Left lung (tissue), 4 donors: ENCODE measurements at regions not wholly inside any gene's neighbourhood (a gene's known extent, or its start where the extent isn't known, plus 50 kb on each side); places are given as distances from the start of the nearest gene placed in this dataset.

Experiments
- ATAC-seq: fragments of 200-7000 bp; cut with Tn5 transposase; one replicate; pipeline ENCODE4 v1.9.1; 2020; ENCODE audit warnings: moderate library complexity
- DNase-seq, 4 donors: peaks; one replicate each; pipeline ENCODE4 v3.0.0-alpha.2; 2013 to 2020
- H3K27ac ChIP-seq, 2 donors: fragments of 200-600 bp; sonication (generic) in 1 of 2; one replicate each; pipeline versions ENCODE4 v1.5.0 to v1.8.0; 2020 to 2021
- H3K27me3 ChIP-seq, 2 donors: fragments of 200-600 bp; sonication (generic) in 1 of 2; one replicate each; pipeline versions ENCODE4 v1.5.0 to v1.8.0; 2020 to 2021
- H3K36me3 ChIP-seq, 2 donors: fragments of 200-600 bp; sonication (generic) in 1 of 2; one replicate each; pipeline versions ENCODE4 v1.5.0 to v1.8.0; 2020 to 2021
- H3K4me1 ChIP-seq, 2 donors: fragments of 200-600 bp; one replicate each; pipeline ENCODE4 v1.8.0; 2021
- H3K4me3 ChIP-seq, 2 donors: fragments of 200-600 bp; sonication (generic) in 1 of 2; one replicate each; pipeline versions ENCODE4 v1.5.0 to v1.8.0; 2020 to 2021; ENCODE audit warnings: mild to moderate bottlenecking in 1 of 2
- H3K9me3 ChIP-seq, 2 donors: fragments of 200-600 bp; sonication (generic) in 1 of 2; one replicate each; pipeline versions ENCODE4 v1.5.0 to v1.8.0; 2020 to 2021
- CTCF ChIP-seq, 2 donors: fragments of 200-600 bp; sonication (generic) in 1 of 2; IDR thresholded peaks; one replicate each; pipeline versions ENCODE4 v1.5.0 to v1.8.0; 2021; ENCODE audit warnings: antibody characterized with exemption in 2 of 2
- intact Hi-C, 2 donors: fragments of 100-400 bp; cut with DNase I; formaldehyde crosslinking; loops; one replicate each; pipeline versions ENCODE4 v1.11.2 to v1.14.2; 2022
- donor health status: DM: no; HTN: yes; CAD: no.
- donor health status: DM: no; HTN: no; CAD: no.

DNA sequence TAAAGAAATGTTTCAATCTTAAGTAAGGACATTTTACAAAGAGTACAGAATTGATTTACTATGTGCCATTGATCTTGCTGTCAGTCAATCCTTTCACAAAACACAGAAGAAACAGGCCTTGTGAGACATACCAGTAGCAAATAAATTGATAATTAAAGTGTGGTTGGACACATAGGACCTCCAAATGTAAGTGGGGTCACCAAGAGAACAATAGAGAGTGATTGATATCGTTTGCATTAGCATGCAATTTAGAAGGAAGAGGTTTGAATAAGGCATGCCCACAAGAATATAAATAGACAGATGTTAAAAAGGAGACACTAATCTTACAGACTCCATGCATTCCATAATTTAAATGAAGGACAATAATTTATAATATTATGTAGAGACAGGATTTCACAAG is 1628.3 kb downstream of the PCDH9 start:
- DNase-seq: no peak
- H3K36me3 ChIP-seq: no peaks in the 10 kb centered on the region
- H3K4me1 ChIP-seq: no peaks in the 10 kb centered on the region
- H3K9me3 ChIP-seq: peaks cover 0 to 3% of the 10 kb centered on the region in 2 donors
- no peak for TF ChIP-seq CTCF (IDR thresholded peaks at IDR 0.05)
- intact Hi-C loops: no loop called here
- ATAC-seq: no peak
- H3K27me3 ChIP-seq: no peaks in the 10 kb centered on the region
- H3K4me3 ChIP-seq: no peak overlapping the region
- H3K27ac ChIP-seq: no peak overlapping the region

DNA sequence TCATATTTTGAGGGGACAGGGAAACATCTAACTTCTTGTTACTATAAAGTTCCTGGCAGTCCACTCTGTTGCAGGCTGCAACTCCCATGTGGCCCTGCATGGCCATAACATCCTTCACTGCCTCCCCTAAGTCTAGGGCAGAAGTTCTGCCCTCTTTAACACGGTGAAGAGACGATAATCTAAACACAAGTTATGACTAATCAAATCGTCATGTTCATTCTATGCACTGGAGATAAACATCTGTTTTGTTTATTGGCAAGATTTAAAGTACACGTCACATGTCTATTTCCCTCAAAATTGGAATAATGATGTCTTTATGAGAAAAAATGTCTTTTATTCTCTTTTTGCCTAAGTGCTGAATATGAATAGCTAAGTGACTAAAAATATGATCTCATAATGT is 1629.4 kb downstream of the PCDH9 start:
- H3K27me3 ChIP-seq: no peaks in the 10 kb centered on the region
- no peaks in the 10 kb centered on the region for H3K36me3 ChIP-seq
- intact Hi-C loops: no loop called here
- H3K27ac ChIP-seq: no peak overlapping the region
- H3K9me3 ChIP-seq: peaks cover 0 to 3% of the 10 kb centered on the region in 2 donors
- DNase-seq: no peak
- H3K4me1 ChIP-seq: no peaks in the 10 kb centered on the region
- no peak for ATAC-seq
- no peak for TF ChIP-seq CTCF (IDR thresholded peaks at IDR 0.05)
- H3K4me3 ChIP-seq: no peak overlapping the region

DNA sequence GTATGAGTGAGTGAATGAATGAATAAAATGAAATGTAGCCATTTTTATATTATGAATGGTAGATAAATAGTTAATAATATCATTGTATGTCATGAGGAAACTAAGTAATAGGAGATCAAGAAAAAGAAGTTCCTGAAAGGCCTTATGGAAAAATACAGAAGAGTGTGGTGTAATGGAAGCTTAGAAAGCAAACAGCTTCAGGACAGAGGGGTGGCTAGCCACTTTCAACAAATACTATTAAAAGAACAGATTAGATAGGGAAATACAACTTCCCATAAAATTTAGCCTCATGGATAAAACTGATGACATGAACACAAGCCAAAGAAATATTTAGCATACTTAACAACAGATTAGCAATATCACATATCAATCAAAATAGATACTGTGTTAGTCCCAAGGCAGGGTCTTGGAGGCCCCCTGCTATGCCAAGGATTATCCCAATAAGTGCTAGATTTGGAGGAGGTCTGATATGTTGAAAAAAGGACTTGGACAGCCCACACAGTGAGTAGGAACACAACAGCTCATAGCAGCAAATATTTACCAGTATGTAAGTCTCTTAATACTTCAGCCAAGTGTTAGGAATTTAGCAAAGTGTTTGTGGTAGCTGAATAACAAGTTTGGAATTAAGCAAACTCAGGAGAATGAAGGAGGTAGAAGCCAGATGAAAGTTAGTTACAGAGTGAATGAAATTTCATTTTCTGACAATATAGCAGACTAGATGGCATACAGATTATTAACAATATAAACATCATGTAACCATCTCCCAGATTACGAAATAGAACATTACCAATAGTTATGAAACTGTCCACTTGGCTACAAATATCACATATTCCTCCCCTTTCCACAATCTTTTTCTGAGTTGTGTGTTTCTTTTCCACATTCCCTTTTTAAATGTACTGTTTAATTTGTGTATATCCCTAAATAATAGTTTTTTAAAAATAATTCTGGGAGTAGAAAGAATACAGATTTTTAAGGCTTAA is 1632.0 kb downstream of the PCDH9 start:
- TF ChIP-seq CTCF (IDR thresholded peaks at IDR 0.05): no peak
- Histone ChIP-seq H3K4me1 (no peaks in the 10 kb centered on the region), H3K27ac (peak overlapping the region; percentile 14 to 54), H3K27me3 (no peaks in the 10 kb centered on the region), H3K4me3 (no peak overlapping the region), H3K36me3 (no peaks in the 10 kb centered on the region), H3K9me3 (no peaks in the 10 kb centered on the region)
- intact Hi-C loops: no loop called here
- DNase-seq (peak in 2 of 4 donors; percentile 73 to 76), ATAC-seq (peak; percentile 98)

DNA sequence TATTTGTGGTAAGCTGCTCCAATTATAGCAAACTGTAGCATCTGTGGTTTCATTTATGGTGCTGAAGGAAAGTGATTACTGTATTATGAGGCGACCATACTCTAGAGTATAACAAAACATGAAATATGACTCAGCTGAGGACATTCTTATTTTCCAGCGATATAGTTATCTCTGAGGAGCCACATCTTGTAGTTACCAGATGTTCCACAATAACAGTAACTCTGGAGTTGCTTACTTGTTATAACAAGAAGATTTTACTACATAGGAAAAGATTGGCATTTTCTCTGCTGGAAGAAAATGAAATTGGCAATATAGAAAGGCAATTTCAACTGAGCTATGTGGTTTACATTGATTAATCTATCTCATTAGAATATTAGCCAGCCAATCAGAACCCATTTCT is 1634.2 kb downstream of the PCDH9 start:
- Histone ChIP-seq H3K27me3 (no peaks in the 10 kb centered on the region), H3K4me3 (no peak overlapping the region), H3K9me3 (no peaks in the 10 kb centered on the region), H3K4me1 (no peaks in the 10 kb centered on the region), H3K27ac (no peak overlapping the region), H3K36me3 (no peaks in the 10 kb centered on the region)
- intact Hi-C loops: no loop called here
- ATAC-seq (no peak), DNase-seq (no peak)
- no peak for TF ChIP-seq CTCF (IDR thresholded peaks at IDR 0.05)

DNA sequence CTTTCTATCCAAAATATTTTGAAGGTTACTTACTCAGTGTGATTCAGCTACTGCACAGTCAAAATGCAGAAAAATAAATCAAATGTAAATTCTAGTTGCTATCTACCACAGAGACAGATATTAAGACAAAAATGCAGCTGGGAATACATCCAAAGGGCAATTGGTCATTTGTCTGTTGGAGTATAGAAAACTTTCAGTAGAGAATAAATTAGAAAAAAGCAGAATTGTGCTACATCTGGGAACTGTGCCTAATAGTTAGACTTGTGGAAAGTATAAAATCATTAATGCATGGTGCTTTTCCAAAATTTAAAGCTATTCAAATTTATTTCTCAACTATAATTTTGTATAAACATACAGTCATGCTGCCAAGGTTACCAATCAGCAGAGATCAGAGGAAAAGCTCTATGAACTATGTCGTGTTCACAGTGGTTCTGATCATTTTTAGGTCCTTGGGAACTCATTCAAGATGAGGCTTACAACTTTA is 1635.8 kb downstream of the PCDH9 start:
- intact Hi-C loops: no loop called here
- Histone ChIP-seq H3K9me3 (peaks cover 0 to 2% of the 10 kb centered on the region in 2 donors), H3K27ac (no peak overlapping the region), H3K27me3 (no peaks in the 10 kb centered on the region), H3K4me1 (no peaks in the 10 kb centered on the region), H3K4me3 (no peak overlapping the region), H3K36me3 (no peaks in the 10 kb centered on the region)
- DNase-seq: peak in 2 of 4 donors; percentile 48 to 49
- no peak for ATAC-seq
- no peak for TF ChIP-seq CTCF (IDR thresholded peaks at IDR 0.05)
